ENCODE measurements at regions not wholly inside any gene's neighbourhood (a gene's known extent, or its start where the extent isn't known, plus 50 kb on each side); places are given as distances from the start of the nearest gene placed in this dataset.

GRCh38 chr2:226132323-226133215 is 667.1 kb downstream of the IRS1 start:
- no peak for TF ChIP-seq JUND (IDR thresholded peaks at IDR 0.05; ENCODE audit: low read depth)
- no peak for DNase-seq (ENCODE audit: low read depth in 1 of 2, low spot score in 1 of 2)
- in situ Hi-C loops (cut with HindIII; ENCODE audit: low pct_unique_long_range_greater_than_20kb, low sequenced_read_pairs): no loop called here

GRCh38 chr2:226131299-226131784 is 668.3 kb downstream of the IRS1 start:
- peak in 1 of 2 experiments; percentile 50 for DNase-seq (ENCODE audit: low read depth in 1 of 2, low spot score in 1 of 2)
- in situ Hi-C loops (cut with HindIII; ENCODE audit: low pct_unique_long_range_greater_than_20kb, low sequenced_read_pairs): no loop called here
- TF ChIP-seq JUND (IDR thresholded peaks at IDR 0.05; ENCODE audit: low read depth): no peak

GRCh38 chr2:226130192-226130591 is 669.4 kb downstream of the IRS1 start:
- TF ChIP-seq JUND (IDR thresholded peaks at IDR 0.05; ENCODE audit: low read depth): no peak
- DNase-seq (ENCODE audit: low read depth in 1 of 2, low spot score in 1 of 2): peak in 1 of 2 experiments; percentile 31
- in situ Hi-C loops (cut with HindIII; ENCODE audit: low pct_unique_long_range_greater_than_20kb, low sequenced_read_pairs): no loop called here

- no peak for TF ChIP-seq JUND (IDR thresholded peaks at IDR 0.05; ENCODE audit: low read depth)
- in situ Hi-C loops (cut with HindIII; ENCODE audit: low pct_unique_long_range_greater_than_20kb, low sequenced_read_pairs): no loop called here
- no peak for DNase-seq (ENCODE audit: low read depth in 1 of 2, low spot score in 1 of 2)
These were observed 671.9 kb downstream of the IRS1 start for GRCh38 chr2:226127682-226128081.

GRCh38 chr2:226126104-226126503 is 673.5 kb downstream of the IRS1 start:
- no peak for DNase-seq (ENCODE audit: low read depth in 1 of 2, low spot score in 1 of 2)
- in situ Hi-C loops (cut with HindIII; ENCODE audit: low pct_unique_long_range_greater_than_20kb, low sequenced_read_pairs): no loop called here
- TF ChIP-seq JUND (IDR thresholded peaks at IDR 0.05; ENCODE audit: low read depth): no peak

DNA sequence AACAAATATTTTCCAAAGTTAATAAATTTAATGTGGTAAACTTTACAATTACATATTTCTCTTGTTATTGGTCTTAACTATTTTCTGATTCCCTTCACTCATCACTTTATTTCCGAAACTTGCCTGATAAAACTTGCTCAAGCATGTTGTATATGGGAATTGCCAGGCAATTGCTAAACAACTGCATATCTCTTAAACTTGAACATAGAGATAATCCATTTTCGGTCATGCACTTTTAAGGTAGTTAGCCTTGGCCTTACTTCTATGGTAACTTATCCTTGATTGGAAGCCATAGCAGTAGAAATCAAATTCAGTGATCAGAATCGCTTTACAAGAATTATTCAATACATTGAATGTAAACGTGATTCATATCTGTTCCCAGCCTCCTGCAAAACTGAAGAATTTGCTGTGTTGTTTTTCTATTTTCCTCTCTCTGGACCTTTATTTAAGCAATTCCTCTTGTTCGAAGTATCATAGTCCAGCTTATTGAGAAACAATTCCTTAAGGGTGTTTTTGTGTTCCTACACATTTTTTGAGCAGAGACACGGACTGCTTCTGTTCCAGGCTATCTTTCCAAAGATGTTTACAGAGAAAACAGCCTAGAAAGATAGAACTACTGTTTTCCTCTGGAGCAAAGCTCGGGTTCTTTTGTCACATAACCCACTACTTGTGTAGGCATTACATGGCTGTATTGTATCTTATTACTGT is 674.3 kb downstream of the IRS1 start:
- in situ Hi-C loops (cut with HindIII; ENCODE audit: low pct_unique_long_range_greater_than_20kb, low sequenced_read_pairs): no loop called here
- no peak for TF ChIP-seq JUND (IDR thresholded peaks at IDR 0.05; ENCODE audit: low read depth)
- DNase-seq (ENCODE audit: low read depth in 1 of 2, low spot score in 1 of 2): no peak

GRCh38 chr2:226124548-226125011 is 675.0 kb downstream of the IRS1 start:
- TF ChIP-seq JUND (IDR thresholded peaks at IDR 0.05; ENCODE audit: low read depth): no peak
- DNase-seq (ENCODE audit: low read depth in 1 of 2, low spot score in 1 of 2): no peak

DNA sequence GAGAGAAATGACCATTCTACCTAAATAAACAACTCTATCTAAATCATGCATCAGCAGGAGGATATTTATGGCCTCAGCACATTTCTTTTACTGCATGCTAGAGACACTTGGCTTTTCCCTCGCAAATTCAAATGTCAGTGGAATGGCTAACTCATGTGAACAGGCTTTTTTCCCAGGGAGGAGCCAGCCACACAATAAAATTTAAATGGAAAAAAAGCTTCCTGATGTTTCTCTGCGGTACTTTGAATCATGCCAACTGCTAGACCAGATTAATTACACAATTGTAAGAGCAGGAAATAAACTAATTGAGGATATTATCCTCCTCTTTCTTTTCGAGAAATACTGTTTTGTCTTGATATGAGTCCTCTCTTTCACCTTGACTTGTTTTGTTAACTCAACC is 676.3 kb downstream of the IRS1 start:
- in situ Hi-C loops (cut with HindIII; ENCODE audit: low pct_unique_long_range_greater_than_20kb, low sequenced_read_pairs): no loop called here
- DNase-seq (ENCODE audit: low read depth in 1 of 2, low spot score in 1 of 2): peak in 1 of 2 experiments; percentile 28
- no peak for TF ChIP-seq JUND (IDR thresholded peaks at IDR 0.05; ENCODE audit: low read depth)

More at GRCh38 chr2:226124548-226125011, 675.0 kb downstream of the IRS1 start:
- in situ Hi-C loops (cut with HindIII; ENCODE audit: low pct_unique_long_range_greater_than_20kb, low sequenced_read_pairs): no loop called here

GRCh38 chr2:226122041-226122440 is 677.6 kb downstream of the IRS1 start:
- DNase-seq (ENCODE audit: low read depth in 1 of 2, low spot score in 1 of 2): no peak
- TF ChIP-seq JUND (IDR thresholded peaks at IDR 0.05; ENCODE audit: low read depth): no peak
- in situ Hi-C loops (cut with HindIII; ENCODE audit: low pct_unique_long_range_greater_than_20kb, low sequenced_read_pairs): no loop called here

DNA sequence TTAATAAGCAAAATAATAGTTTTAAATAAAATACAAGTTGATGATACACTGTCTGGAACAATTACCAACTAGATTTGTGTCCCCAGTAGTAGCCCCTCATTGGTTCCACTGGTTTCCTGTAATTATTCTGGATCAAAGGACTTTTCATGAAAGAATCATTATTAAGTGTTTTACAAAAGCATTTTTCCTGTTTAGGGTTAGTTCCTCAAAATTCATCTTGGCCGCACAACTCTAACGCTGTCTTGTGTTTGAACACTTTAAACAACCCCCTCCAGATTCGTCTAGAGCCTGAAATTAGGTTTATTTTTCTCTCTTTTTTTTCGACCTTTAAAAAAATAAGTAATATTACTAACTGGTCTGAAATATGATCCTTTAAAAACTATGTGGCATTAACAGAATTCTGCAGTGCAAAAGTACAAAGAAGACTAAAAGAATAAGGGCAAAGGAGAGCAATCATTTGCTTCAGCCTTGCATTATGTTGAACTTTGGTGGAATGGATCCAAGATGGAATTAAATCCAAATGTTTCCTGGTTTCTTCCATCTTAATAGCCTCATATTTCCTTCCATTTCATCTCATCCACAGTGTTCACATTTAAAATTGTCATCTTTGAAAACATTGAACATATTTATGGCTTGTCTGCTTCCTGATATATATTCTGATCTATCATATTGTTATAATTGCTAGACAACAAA is 678.4 kb downstream of the IRS1 start:
- no peak for TF ChIP-seq JUND (IDR thresholded peaks at IDR 0.05; ENCODE audit: low read depth)
- in situ Hi-C loops (cut with HindIII; ENCODE audit: low pct_unique_long_range_greater_than_20kb, low sequenced_read_pairs): no loop called here
- no peak for DNase-seq (ENCODE audit: low read depth in 1 of 2, low spot score in 1 of 2)

DNA sequence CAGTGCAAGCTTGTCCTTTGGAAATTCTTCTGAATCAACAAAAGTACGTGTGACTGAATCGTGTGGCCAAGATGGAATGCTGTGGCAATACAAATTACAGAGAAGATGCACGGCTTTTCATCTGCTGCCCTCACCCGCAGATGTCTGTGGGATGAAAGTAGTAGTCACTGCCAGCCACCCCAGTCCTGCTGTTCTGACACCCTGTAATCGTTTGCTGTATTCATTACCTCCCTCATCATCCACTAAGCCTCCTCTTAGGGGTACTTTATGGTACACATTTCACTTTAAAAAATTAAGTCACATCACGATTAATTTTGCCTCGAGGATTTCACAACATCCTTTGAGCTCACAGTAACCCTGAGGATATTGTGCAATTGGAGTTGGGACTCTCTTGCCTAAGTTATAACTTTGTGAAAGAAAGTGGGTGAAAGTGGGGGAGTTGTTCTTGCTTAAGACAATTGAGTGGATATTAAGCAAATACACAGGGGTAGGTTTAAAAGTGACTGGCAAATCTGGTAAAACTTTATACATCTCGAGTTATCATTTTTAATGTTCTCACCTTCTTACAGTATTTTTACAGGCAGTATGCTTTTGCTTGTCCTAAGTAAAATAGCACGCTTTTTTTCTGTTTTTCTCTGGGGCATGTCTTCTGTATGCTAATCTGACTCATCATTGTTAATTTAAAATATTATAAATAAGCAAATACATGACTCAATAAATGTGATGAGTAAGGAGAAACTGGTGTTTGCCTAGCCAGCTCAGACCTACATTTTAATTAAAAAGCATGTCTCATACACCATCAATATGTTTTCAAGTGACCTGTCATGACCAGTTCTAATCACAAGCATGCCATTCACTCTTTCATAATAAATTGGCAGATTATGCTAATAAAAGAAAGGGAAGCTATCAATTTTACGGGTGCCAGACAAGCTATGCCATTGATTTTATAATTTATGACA is 680.9 kb downstream of the IRS1 start:
- no peak; the same call in 1 of the 2 replicates for TF ChIP-seq JUND (IDR thresholded peaks at IDR 0.05; ENCODE audit: low read depth)
- in situ Hi-C loops (cut with HindIII; ENCODE audit: low pct_unique_long_range_greater_than_20kb, low sequenced_read_pairs): no loop called here
- peak in 1 of 2 experiments; percentile 52 for DNase-seq (ENCODE audit: low read depth in 1 of 2, low spot score in 1 of 2)

Measured in T47D (cell line).